WTC11 (cell line): ENCODE measurements at regions not wholly inside any gene's neighbourhood (a gene's known extent, or its start where the extent isn't known, plus 50 kb on each side); places are given as distances from the start of the nearest gene placed in this dataset.

Experiments used
- MAX ChIP-seq: sonication (generic); formaldehyde crosslinking; IDR thresholded peaks from 2 replicates; pipeline ENCODE4 v1.8.0; 2022; ENCODE audit warnings: mild to moderate bottlenecking, missing genetic modification reagents
- NR2C2 ChIP-seq: sonication (generic); formaldehyde crosslinking; IDR thresholded peaks from 2 replicates; pipeline ENCODE4 v1.8.0; 2022; ENCODE audit warnings: mild to moderate bottlenecking, missing genetic modification reagents
- TF ChIP-seq, protein P1 (sequence below): fragments of 200-600 bp; IDR thresholded peaks from 2 replicates; pipeline ENCODE4 v1.8.0; 2022; ENCODE audit warnings: antibody characterized with exemption
- TF ChIP-seq, protein P2 (sequence below): fragments of 250-450 bp; sonication (Bioruptor Pico); IDR thresholded peaks from 2 replicates; pipeline ENCODE4 v1.9.0; 2021; ENCODE audit warnings: moderate library complexity, mild to moderate bottlenecking, inconsistent platforms, borderline replicate concordance
- TF ChIP-seq, protein P3 (sequence below): sonication (generic); formaldehyde crosslinking; IDR thresholded peaks from 2 replicates; pipeline ENCODE4 v1.8.1; 2023; ENCODE audit warnings: mild to moderate bottlenecking, moderate library complexity, missing genetic modification reagents
- TF ChIP-seq, protein P4 (sequence below): sonication (generic); formaldehyde crosslinking; IDR thresholded peaks from 2 replicates; pipeline ENCODE4 v1.8.1; 2023; ENCODE audit warnings: mild to moderate bottlenecking, missing genetic modification reagents

DNA sequence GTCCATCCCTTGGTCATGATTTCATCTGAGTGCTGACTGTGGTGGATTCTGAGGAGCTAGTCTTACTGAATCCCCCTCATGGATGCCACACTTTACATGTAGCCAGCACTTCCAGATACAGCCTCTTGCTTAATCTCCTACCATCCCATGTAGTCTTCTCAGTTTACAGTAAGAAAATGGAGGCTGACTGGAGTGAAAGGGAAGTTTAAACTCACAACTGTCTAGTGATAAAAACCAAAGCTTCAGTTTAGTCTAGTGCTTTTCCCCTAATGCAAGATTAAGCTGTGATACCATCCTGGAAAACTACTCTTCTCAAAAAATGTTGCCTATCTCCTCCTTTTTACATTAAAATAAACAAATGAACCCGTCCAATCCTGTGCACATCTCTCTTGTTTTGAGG lies 146.8 kb upstream of the HES1 start:
- TF ChIP-seq, protein P1, sequence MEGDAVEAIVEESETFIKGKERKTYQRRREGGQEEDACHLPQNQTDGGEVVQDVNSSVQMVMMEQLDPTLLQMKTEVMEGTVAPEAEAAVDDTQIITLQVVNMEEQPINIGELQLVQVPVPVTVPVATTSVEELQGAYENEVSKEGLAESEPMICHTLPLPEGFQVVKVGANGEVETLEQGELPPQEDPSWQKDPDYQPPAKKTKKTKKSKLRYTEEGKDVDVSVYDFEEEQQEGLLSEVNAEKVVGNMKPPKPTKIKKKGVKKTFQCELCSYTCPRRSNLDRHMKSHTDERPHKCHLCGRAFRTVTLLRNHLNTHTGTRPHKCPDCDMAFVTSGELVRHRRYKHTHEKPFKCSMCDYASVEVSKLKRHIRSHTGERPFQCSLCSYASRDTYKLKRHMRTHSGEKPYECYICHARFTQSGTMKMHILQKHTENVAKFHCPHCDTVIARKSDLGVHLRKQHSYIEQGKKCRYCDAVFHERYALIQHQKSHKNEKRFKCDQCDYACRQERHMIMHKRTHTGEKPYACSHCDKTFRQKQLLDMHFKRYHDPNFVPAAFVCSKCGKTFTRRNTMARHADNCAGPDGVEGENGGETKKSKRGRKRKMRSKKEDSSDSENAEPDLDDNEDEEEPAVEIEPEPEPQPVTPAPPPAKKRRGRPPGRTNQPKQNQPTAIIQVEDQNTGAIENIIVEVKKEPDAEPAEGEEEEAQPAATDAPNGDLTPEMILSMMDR, result no peak
- TF ChIP-seq MAX (CRISPR knock-in tag) (no peak), NR2C2 (CRISPR knock-in tag) (no peak)
- TF ChIP-seq, protein P2, sequence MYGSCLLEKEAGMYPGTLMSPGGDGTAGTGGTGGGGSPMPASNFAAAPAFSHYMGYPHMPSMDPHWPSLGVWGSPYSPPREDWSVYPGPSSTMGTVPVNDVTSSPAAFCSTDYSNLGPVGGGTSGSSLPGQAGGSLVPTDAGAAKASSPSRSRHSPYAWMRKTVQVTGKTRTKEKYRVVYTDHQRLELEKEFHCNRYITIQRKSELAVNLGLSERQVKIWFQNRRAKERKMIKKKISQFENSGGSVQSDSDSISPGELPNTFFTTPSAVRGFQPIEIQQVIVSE (CRISPR knock-in tag), result no peak
- TF ChIP-seq, protein P3, sequence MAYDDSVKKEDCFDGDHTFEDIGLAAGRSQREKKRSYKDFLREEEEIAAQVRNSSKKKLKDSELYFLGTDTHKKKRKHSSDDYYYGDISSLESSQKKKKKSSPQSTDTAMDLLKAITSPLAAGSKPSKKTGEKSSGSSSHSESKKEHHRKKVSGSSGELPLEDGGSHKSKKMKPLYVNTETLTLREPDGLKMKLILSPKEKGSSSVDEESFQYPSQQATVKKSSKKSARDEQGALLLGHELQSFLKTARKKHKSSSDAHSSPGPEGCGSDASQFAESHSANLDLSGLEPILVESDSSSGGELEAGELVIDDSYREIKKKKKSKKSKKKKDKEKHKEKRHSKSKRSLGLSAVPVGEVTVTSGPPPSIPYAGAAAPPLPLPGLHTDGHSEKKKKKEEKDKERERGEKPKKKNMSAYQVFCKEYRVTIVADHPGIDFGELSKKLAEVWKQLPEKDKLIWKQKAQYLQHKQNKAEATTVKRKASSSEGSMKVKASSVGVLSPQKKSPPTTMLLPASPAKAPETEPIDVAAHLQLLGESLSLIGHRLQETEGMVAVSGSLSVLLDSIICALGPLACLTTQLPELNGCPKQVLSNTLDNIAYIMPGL, result no peak
- TF ChIP-seq, protein P4, sequence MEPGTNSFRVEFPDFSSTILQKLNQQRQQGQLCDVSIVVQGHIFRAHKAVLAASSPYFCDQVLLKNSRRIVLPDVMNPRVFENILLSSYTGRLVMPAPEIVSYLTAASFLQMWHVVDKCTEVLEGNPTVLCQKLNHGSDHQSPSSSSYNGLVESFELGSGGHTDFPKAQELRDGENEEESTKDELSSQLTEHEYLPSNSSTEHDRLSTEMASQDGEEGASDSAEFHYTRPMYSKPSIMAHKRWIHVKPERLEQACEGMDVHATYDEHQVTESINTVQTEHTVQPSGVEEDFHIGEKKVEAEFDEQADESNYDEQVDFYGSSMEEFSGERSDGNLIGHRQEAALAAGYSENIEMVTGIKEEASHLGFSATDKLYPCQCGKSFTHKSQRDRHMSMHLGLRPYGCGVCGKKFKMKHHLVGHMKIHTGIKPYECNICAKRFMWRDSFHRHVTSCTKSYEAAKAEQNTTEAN (CRISPR knock-in tag), result no peak
